HG02759 (cell line): ENCODE measurements at regions not wholly inside any gene's neighbourhood (a gene's known extent, or its start where the extent isn't known, plus 50 kb on each side); places are given as distances from the start of the nearest gene placed in this dataset.

Source experiments
- ATAC-seq: cut with Tn5 transposase; IDR thresholded peaks from one replicate; pipeline ENCODE4 v1.9.1; 2021; ENCODE audit warnings: mild to moderate bottlenecking, moderate library complexity; ENCODE audit not compliant: unreplicated experiment

DNA sequence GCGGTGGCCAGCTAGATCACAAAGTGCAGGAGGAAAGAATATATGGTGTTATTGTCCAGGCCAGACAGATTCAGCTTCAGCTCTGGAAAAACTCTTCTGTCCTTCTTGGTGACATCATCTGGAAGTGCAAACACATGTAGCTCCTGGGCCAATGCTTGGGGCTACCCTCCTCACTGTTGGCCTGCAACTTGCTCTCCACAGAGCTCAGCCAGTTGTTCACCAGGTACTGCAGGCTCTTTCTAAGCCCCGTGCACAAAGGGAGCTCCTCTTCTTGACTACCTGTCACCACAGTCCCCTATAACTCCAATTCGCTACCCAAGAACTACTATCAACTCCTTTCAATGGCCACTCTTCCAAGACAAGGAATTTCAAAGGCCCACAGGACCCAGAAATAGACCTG, 1175.9 kb upstream of the CDH9 start:
- ATAC-seq: no peak

DNA sequence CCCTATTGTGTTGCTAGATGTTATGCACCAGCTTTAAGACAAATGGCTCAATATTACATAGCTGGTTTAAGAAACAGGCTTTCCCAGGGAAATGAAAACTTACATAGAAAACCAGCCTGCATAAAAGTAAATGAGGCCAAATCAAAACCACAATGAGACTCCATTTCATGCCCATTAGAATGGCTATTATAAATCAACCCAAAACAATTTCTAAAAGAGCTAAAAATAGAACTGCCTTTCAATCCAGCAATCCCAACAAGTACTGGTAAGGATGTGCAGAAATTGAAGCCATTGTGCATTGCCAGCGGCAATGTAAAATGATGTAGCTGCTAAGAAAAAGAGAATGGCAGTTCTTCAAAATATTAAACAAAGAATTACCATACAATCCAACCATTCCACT, 1170.0 kb upstream of the CDH9 start:
- ATAC-seq: no peak

DNA sequence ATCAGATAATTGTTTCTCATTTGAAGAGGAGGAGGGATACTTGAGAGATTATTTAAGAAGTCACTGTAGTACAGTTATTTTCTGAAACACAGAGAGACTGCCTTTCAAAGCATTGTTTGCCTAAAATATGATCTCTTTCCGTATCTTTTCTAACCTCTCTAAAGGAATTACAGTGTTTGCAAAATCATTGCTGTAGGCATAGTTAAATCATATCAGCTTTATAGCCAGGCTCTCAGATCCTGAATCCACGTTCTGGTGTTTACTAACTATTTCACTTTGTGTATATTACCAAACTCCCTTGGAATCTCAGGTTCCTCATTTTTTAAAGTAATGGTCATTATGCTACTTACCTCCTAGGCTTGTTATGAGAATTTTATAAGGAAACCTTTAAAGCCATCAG, 1151.6 kb upstream of the CDH9 start:
- no peak for ATAC-seq

DNA sequence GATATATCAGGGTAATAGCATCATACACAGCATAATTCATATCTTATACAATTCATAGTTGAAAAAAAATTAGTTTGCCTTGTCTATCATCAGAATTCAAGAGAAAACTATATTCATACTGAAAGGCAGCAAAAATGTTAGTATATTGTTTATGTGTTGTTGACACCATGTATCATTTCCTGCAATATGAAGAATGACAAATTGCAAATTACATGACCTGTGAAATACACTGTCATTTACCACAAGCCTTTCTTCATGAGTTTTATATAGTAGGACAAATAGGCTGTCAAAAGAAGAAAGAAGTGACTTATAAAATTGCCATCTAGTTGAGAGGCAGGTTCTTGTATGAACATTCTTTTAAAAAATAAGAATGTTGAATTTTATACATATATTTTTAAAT, 1136.3 kb upstream of the CDH9 start:
- ATAC-seq: no peak

DNA sequence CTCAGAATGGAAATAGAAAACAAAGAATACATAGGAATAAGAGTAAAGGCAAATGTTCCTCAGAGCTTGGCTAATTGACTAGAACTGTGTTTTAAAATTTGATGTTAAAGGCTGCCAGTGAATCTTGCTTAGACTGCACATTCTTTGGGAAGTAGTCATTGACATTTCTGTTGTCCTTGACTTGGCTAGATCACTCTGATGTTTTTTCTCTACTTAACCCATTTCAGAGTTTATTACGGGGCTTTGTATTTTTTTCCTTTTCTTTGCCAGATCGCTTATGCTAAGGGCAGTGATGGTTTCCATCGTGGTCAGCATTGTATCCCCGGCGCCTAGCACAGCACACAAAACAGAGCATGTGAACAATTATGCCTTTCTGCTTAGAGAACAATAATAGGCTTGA, 1126.7 kb upstream of the CDH9 start:
- no peak for ATAC-seq

DNA sequence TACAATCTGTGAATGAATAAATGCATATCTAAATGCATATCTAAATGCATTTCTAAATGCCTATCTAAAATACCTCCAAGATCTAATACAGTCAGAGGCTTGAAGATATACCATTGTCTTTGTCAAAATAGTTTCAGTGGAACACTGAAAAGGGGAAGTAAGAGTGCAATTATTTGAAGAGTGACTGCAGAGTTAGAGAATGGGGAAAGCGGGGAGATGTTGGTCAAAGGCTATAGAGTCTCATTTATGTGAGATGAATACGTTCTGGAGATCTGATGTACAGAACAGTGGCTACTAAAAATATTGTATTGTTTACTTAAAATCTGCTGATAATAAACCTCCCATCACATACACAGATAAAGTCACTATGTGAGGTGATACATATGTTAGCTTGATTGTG, 1126.2 kb upstream of the CDH9 start:
- no peak for ATAC-seq

DNA sequence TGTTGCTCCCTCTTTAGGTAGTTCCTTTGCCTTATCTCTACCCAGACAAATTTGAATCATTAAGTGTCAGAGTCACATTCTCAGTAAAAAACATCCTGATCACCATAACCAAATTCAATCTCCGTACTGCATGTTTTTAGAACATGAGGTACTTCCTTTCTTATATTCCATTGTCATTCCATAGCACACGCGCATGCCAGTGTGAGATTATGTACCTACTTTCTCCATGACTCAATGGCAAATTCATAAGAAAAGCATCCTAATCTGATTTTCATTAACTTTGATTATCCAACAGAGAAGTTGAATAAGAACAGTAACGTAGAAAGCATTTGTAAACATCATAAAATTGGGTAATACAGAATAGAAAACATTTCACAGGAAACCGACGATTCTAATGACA, 1118.6 kb upstream of the CDH9 start:
- ATAC-seq: no peak

DNA sequence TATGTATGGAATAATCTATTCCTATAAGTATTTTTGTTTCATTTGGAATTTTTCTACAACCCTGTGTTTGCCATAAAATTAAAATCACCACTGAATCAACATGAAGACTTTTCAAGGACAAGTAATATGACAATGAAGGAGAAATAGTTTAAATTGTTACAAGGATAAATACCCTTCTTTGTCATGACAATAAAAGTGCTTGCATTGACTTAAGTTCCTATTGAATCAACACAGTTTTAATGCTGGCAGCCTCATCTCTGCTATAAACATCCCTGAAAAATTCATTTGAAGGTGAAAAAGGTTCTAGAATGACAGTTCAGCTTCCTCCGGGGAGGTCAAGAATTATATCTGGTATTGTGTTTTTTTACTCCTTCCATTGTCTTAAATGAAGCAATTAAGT, 1105.1 kb upstream of the CDH9 start:
- ATAC-seq: no peak

DNA sequence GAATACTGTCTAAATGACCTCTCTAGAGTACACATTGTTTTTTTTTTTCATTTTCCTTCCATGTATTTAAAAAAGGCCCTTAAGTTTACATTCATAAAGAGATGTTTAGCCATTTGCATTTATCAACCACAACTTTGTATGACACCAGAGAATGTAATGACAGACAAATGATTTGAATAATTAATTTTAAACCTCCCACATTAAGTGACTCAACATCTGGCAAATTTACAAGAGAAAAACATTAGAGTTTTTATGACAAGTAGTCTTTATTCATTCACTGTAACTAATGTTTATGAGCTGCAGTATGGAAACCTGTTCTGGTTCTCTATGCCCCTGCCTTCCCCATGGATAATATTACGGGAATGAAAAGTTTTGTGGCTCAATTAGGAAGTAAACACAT, 1093.8 kb upstream of the CDH9 start:
- no peak for ATAC-seq

DNA sequence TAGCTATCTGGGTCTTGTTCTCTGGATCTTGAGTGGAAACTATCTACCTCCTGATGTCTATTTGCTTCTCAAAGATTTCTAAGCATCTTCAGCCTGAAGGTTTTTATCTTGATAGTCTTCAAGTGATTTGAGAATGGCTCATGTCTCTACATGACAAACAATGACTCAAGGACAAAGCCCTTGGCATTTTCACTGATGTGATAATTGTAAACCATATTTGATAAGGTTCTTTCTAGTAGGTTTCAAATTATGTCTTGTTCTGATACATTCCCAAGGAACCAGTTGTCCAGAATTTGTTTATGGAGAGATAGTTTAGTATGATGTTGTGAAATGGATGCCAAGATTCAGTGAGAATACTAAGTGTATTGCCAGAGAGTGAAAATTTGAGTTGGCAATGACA, 1079.3 kb upstream of the CDH9 start:
- ATAC-seq: no peak

DNA sequence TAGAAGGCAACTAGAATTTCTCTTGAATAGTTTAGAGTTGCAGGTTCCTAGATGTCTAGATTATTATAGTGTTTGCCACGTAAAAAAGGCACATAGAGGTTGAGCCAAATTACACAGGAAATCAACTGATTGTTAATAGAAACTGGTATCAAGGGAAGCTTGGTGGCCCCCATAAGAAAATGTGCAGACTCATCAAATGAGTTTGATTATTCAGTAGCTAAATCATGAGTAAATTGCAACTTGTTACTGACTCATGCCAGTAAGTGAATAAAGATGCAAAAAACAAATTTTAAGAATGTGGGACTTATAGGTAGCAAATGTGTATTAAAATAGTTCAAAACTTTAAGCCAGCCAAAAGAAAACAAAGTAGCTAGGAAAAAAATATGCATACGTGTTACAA, 1078.9 kb upstream of the CDH9 start:
- ATAC-seq: no peak

DNA sequence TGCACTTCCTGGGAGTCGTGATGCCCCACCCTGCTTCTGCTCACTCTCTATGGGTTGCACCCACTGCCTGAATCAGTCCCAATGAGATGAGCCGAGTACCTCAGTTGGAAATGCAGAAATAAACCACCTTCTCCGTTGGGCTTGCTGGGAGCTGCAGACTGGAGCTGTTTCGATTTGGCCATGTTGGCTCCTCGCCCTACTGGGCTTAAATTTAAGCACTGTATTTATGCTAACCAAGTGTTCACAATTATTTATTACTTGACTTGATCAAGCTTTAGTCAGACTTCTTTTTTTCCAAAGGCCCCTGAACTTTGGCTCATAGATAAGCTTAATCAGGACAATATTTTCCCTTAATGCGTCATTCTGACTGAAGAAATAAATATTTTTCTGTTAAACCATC, 1072.4 kb upstream of the CDH9 start:
- no peak for ATAC-seq

DNA sequence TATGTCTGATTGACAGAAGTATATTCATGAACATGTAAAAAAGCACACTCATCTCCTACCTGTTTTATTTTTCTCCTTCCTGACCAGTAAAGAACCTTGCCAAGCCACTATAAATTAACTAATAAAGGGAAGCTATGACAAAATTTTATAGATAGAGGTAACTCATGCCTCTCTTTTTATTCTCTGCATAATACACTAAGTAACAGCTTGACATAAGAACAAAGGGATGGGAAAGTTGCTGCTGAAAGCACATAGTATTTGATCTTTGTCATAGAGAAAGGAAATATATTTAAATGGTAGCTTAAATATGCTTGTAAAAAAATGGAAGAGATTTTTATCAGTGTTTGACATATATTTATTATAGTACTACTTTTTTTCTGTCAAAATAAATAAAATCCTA, 1065.7 kb upstream of the CDH9 start:
- ATAC-seq: no peak

DNA sequence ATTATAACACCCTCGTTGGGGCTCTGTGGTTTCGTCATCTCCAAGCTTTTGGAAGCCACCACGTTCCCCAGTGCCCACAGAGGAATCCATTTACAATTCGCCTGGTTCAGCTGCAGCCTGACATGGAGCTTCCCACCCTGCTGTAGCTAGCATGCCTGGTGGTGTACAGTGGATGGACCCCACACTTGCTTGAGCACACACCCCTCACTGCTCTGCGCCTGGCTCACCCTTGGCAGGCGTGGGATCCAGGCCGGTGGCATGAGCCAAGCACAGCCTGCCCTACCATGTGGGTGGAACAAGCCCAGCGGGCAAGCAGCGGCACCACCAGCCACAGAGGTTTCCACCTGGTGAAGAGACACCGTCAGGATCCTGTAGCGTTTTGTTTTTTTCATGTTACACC, 1045.7 kb upstream of the CDH9 start:
- ATAC-seq: no peak

DNA sequence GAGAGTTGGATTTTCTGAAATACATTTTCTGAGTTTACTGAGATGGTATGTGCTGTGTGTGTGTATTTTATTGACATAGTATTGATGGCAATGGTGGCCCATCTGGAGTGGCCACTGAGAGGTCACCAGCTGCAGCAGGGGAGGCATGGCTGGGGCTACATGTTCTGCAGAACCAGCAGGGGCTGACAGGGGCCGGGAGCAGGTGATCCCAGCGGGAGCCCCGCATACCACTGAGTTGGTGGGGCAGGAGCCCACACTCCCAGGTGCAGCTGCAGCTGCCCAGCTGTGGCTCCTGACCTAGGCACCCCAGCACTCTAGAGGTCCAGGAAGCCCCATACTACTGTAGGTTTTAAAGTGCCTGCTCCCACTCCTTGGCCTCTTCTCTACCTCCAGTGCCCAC, 1044.2 kb upstream of the CDH9 start:
- no peak for ATAC-seq

DNA sequence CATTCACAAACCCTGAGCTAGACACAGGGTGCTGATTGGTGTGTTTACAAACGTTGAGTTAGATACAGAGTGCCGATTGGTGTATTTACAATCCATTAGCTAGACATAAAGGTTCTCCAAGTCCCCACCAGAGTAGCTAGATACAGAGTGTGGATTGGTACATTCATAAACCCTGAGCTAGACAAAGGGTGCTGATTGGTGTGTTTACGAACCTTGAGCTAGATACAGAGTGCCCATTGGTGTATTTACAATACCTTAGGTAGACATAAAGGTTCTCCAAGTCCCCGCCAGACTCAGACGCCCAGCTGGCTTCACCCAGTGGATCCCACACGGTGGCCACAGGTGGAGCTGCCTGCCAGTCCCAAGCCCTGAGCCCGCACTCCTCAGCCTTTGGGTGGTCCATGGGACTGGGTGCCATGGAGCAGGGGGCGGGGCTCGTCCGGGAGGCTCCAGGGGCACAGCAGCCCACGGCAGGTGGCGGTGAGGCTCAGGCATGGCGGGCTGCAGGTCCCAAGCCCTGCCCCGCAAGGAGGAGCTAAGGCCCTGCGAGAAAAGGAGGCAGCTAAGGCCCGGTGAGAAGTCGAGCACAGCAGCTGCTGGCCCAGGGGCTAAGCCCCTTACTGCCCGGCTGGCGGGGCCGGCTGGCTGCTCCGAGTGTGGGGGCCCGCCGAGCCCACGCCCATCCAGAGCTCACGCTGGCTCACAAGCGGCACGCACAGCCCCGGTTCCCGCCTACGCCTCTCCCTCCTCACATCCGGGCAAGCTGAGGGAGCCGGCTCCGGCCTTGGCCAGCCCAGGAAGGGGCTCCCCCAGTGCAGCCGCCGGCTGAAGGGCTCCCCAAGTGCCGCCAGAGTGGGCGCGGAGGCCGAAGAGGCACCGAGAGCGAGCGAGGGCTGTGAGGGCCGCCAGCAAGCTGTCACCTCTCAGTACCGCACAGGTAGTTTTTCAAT, 1039.2 kb upstream of the CDH9 start:
- ATAC-seq: no peak

DNA sequence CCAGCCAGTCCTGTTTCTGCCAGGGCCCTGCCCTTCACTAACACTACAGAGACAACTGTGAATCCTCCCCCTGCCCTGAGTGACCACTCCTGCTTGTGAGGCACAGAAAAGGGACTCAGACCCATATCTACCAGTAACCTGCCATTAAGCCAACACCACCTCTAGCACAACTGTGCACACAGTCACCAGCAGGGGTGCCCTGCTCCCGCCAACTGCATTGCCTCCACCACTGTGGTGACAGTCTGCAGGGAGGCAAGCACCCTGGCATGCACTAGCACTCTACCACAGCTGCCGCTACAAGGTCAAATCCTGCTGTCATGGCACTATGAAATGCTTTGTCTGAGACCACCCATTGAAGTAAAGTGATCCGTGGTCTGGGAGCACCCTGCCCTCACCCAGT, 1028.5 kb upstream of the CDH9 start:
- ATAC-seq: no peak

DNA sequence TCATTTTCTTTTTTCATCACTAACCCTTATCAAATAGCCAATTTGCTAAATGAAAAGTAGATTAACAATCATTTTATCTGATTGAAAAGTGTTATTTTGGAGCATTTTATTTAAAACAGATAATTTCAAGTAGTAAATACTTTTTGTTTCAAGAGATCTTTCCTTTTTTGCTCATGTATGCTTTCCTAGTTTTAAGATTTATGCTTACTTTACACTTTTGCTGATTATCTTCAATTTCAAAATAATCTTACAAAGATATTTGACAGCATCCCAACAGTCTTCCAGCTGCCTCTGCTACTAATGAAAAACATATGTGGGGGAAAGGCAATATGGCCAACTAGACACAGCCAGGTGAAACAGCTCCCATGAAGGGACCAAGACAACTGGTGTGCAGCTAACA, 1027.3 kb upstream of the CDH9 start:
- no peak for ATAC-seq

DNA sequence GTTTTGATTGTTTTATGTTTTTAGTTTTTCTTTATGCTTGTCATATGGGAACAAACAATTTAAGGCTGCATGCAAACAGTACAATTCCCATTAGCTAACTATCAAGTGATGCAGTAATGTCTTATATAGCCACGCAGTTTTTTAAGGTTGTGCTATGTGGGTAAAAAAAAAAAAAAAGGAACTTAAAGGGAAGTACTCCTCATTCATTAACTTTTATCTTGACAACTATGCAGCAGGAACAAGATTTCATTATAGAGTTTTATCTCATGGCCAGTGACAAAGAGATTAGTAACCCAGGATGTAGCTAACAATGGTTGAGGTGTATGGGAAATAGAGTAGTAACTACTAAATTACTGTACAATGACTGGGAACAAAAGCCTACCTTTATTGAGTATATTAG, 1008.2 kb upstream of the CDH9 start:
- no peak for ATAC-seq

DNA sequence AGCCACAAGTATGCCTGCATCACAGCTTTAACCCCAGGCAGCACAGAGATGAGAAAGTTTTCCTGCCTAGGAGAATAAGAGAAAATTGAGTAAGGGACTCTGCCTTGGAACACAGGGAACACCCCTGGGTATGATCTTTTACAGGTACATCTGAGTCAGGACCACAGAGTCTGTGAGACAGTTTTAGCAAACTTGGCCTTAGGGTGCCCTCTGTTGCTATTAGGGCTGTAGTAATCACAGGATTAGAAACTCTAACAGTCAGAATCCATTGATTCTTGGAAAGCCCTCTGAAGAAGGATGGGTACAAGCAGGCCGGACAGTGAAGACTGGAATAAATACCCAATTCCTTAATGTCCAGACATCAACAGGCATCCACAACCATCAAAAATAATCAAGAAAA, 989.5 kb upstream of the CDH9 start:
- ATAC-seq: no peak

DNA sequence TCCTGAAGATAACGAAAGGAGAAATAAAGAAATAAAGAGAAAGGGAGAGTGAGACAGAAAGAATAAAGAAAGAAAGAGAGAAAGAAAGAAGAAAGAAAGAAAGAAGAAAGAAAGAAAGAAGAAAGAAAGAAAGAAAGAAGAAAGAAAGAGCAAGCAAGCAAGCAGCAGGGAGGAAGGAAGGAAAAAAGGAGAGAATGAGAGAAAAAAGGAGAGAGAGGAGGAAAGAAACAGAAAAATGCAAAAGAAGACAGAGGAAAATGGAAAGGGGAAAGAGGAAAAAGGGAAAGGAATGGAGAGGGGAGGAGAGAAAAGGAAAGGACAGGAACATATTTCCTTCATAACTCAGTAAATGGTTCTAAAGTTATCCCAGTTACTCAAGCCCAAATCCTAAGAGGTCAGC, 978.8 kb upstream of the CDH9 start:
- ATAC-seq: no peak

DNA sequence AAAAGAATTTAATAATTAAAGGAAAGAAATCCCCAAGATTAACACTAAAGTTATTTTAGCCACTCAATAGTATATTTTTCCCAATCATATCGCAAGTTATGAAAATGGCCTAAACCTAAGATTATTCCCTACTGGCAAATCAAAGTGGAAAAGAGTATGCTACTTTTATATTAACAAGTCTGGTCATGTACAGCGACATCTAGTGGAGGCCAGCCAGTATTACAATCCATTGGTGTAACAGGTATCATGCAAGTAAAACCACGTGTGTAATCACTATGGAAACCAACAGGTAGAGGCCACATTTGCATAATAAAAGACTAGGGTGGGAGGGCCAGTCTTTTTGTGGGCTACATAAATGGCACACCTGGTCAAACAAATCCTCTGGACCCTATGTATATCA, 976.4 kb upstream of the CDH9 start:
- no peak for ATAC-seq

DNA sequence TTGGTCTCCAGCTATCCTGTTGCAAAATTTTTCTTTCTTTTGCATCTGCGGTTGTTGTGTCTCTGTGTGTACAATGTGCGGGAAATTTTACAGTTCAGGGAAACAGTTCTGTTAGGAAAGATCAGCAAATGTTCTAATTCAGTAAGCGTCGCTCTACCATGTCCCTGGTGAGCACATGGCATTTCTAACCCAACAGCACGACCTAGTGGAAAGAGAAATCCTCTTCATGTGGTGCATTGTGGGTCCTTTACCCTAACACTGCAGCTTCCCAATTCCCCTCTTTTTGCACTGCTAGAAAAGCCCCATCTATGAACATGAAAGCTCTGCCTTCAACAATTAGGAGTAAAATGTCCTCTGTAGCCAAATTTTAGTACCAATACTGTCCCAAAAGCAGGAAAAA, 974.2 kb upstream of the CDH9 start:
- no peak for ATAC-seq
